ENCODE measurements at regions not wholly inside any gene's neighbourhood (a gene's known extent, or its start where the extent isn't known, plus 50 kb on each side); places are given as distances from the start of the nearest gene placed in this dataset.

- H3K4me3 ChIP-seq: no peak overlapping the region
- TF ChIP-seq POLR2A (IDR thresholded peaks at IDR 0.05): no peak
- TF ChIP-seq, protein P1, sequence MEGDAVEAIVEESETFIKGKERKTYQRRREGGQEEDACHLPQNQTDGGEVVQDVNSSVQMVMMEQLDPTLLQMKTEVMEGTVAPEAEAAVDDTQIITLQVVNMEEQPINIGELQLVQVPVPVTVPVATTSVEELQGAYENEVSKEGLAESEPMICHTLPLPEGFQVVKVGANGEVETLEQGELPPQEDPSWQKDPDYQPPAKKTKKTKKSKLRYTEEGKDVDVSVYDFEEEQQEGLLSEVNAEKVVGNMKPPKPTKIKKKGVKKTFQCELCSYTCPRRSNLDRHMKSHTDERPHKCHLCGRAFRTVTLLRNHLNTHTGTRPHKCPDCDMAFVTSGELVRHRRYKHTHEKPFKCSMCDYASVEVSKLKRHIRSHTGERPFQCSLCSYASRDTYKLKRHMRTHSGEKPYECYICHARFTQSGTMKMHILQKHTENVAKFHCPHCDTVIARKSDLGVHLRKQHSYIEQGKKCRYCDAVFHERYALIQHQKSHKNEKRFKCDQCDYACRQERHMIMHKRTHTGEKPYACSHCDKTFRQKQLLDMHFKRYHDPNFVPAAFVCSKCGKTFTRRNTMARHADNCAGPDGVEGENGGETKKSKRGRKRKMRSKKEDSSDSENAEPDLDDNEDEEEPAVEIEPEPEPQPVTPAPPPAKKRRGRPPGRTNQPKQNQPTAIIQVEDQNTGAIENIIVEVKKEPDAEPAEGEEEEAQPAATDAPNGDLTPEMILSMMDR (IDR thresholded peaks at IDR 0.05): no peak
- no peak for DNase-seq
- WGBS, 2 donors: 43 to 72% methylated on average over 10 of the region's 10 CpGs
- no peaks in the 10 kb centered on the region for H3K4me1 ChIP-seq
- peaks cover 0 to 15% (median 0%) of the 10 kb centered on the region in 4 donors for H3K27me3 ChIP-seq
- no peak overlapping the region for H3K27ac ChIP-seq
- H3K36me3 ChIP-seq: no peaks in the 10 kb centered on the region
- intact Hi-C loops (cut with DNase I): no loop called here
- no peaks in the 10 kb centered on the region for H3K9me3 ChIP-seq
These were observed 77.8 kb upstream of the SPIN1 start for GRCh38 chr9:88310310-88310980.

GRCh38 chr9:88308831-88309560 lies 79.2 kb upstream of the SPIN1 start:
- no peak for DNase-seq
- intact Hi-C loops (cut with DNase I): no loop called here

DNA sequence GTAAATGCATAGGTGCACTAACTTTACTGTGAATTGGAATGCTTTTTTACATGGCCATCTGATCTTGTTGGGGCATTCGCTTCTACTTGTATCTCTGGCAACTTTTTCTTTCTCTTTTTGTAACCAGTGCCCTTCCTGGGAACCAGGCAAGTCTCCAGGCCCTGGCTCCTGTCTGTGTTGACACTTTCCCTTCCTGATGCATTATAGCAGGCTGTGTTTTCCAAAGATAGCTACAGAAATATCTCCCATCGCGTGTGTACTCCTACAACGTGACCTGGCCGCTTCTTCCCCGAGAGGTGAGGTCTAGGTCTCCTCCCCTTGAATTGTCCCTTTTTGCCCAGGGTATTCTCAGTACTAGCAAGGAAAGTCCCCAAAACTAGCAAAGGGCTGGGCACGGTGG lies 81.1 kb upstream of the SPIN1 start:
- TF ChIP-seq POLR2A (IDR thresholded peaks at IDR 0.05): no peak
- TF ChIP-seq, protein P1 (IDR thresholded peaks at IDR 0.05): no peak
- Histone ChIP-seq H3K9me3 (no peaks in the 10 kb centered on the region), H3K36me3 (no peaks in the 10 kb centered on the region), H3K4me3 (no peak overlapping the region), H3K27ac (no peak overlapping the region), H3K27me3 (peaks cover 0 to 15% (median 0%) of the 10 kb centered on the region in 4 donors), H3K4me1 (no peaks in the 10 kb centered on the region)
- intact Hi-C loops (cut with DNase I): no loop called here
- 75 to 82% methylated on average over 5 to 6 of the region's 7 CpGs for WGBS, 2 donors
- DNase-seq: no peak

More at GRCh38 chr9:88308831-88309560, 79.2 kb upstream of the SPIN1 start:
- Histone ChIP-seq H3K9me3 (no peaks in the 10 kb centered on the region), H3K4me1 (no peaks in the 10 kb centered on the region), H3K36me3 (no peaks in the 10 kb centered on the region), H3K27ac (no peak overlapping the region), H3K4me3 (no peak overlapping the region), H3K27me3 (peaks cover 0 to 15% (median 0%) of the 10 kb centered on the region in 4 donors)
- 52 to 58% methylated on average over 7 of the region's 7 CpGs for WGBS, 2 donors
- TF ChIP-seq POLR2A (IDR thresholded peaks at IDR 0.05): no peak
- TF ChIP-seq, protein P1 (IDR thresholded peaks at IDR 0.05): no peak

DNA sequence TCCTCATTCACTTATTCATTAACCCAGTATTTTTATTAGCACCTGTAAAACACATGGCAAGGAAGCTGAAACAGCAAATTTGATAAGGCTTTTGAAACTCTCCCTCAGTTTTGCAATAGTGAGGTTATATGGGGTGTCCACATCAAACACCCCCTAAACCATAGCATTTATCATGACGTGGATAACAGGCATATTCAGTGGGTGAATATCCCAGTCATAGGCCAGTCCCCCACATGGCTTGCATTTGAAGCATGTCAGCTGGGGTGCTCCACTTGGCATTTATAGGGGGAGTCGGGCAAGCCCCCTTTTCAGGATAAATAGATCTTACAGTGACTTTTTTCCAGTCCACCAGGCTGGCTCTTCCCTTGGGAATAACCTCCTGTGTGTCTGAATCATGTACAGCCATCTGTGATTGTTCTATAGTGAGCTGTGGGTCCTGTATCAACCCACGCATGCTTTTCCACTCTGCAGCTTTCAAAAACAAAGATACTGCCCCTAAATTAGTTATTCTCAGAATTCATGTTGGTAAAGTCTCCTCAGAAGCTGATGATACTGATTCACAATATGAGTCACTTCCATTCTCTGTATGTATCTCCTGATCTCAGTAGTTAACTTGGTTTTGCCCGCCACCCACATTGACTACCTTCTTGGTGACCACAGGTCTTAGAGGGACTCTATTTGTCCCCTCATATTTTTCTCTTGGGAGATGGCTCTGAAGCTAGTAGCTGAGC lies 84.4 kb upstream of the SPIN1 start:
- Histone ChIP-seq H3K4me1 (no peaks in the 10 kb centered on the region), H3K9me3 (no peaks in the 10 kb centered on the region), H3K4me3 (no peak overlapping the region), H3K36me3 (no peaks in the 10 kb centered on the region), H3K27ac (no peak overlapping the region), H3K27me3 (peaks cover 0 to 15% (median 0%) of the 10 kb centered on the region in 4 donors)
- no peak for DNase-seq
- intact Hi-C loops (cut with DNase I): no loop called here
- WGBS, 2 donors: 55 to 78% methylated on average over 4 of the region's 4 CpGs
- TF ChIP-seq POLR2A (IDR thresholded peaks at IDR 0.05): no peak
- TF ChIP-seq, protein P1 (IDR thresholded peaks at IDR 0.05): no peak

All from esophagus squamous epithelium (tissue), 5 donors.